Thymus (tissue), 11 donors: ENCODE measurements at regions not wholly inside any gene's neighbourhood (a gene's known extent, or its start where the extent isn't known, plus 50 kb on each side); places are given as distances from the start of the nearest gene placed in this dataset.

Source experiments
- DNase-seq, 9 donors: peaks; one replicate each; pipeline ENCODE4 v3.0.0-alpha.2; 2013; ENCODE audit warnings: low spot score in 9 of 9, low read depth in 6 of 9, missing footprints in 1 of 9
- H3K27ac ChIP-seq, 2 donors: one replicate each; pipeline ENCODE4 v1.5.1; 2013; ENCODE audit warnings: control low read depth in 1 of 2, low read depth in 1 of 2, low read length in 1 of 2, mild to moderate bottlenecking in 1 of 2, moderate library complexity in 1 of 2
- H3K27me3 ChIP-seq, 2 donors: one replicate each; pipeline ENCODE4 v1.5.1; 2013; ENCODE audit warnings: low read length in 1 of 2; ENCODE audit not compliant: control insufficient read depth in 2 of 2, insufficient read depth in 1 of 2
- H3K36me3 ChIP-seq, 2 donors: one replicate each; pipeline ENCODE4 v1.5.1; 2013; ENCODE audit warnings: low read length in 1 of 2, mild to moderate bottlenecking in 1 of 2, moderate library complexity in 1 of 2; ENCODE audit not compliant: control insufficient read depth in 2 of 2, insufficient read depth in 2 of 2
- H3K4me1 ChIP-seq, 2 donors: one replicate each; pipeline ENCODE4 v1.5.1; 2013; ENCODE audit warnings: low read length in 2 of 2; ENCODE audit not compliant: control insufficient read depth in 2 of 2, insufficient read depth in 2 of 2
- H3K4me3 ChIP-seq, 2 donors: one replicate each; pipeline ENCODE4 v1.5.1; 2013; ENCODE audit warnings: low read length in 2 of 2, control low read depth in 1 of 2, mild to moderate bottlenecking in 1 of 2
- H3K9me3 ChIP-seq, 2 donors: one replicate each; pipeline ENCODE4 v1.5.1; 2013; ENCODE audit warnings: low read length in 1 of 2, mild to moderate bottlenecking in 1 of 2; ENCODE audit not compliant: control insufficient read depth in 2 of 2, insufficient read depth in 1 of 2
- WGBS: extraction: QIAGEN DNeasy Blood & Tissue Kit; methylation state at CpG from one replicate; pipeline ENCODE4 v1.1.7; 2013; 5-methylcytosine and 5-hydroxymethylcytosine counted together
- donor health status: healthy.

- H3K9me3 ChIP-seq, result no peaks in the 10 kb centered on the region
- 83% methylated on average over 2 of the region's 2 CpGs for WGBS
- no peaks in the 10 kb centered on the region for H3K36me3 ChIP-seq
- H3K4me1 ChIP-seq, result no peaks in the 10 kb centered on the region
- H3K27ac ChIP-seq, result no peak overlapping the region
- no peak overlapping the region for H3K4me3 ChIP-seq
- no peak for DNase-seq
- H3K27me3 ChIP-seq, result no peaks in the 10 kb centered on the region
Measured at GRCh38 chr2:13143451-13143850, 426.7 kb downstream of the TRIB2 start.

- Histone ChIP-seq H3K4me1 (no peaks in the 10 kb centered on the region), H3K4me3 (no peak overlapping the region), H3K9me3 (no peaks in the 10 kb centered on the region), H3K27ac (no peak overlapping the region), H3K36me3 (no peaks in the 10 kb centered on the region), H3K27me3 (no peaks in the 10 kb centered on the region)
- 63% methylated on average over 2 of the region's 2 CpGs for WGBS
- no peak for DNase-seq
Measured at GRCh38 chr2:13156916-13157315, 440.2 kb downstream of the TRIB2 start.

GRCh38 chr2:13158466-13158865 lies 441.7 kb downstream of the TRIB2 start:
- no peak for DNase-seq
- H3K9me3 ChIP-seq, result no peaks in the 10 kb centered on the region
- 75% methylated on average over 3 of the region's 3 CpGs for WGBS
- no peaks in the 10 kb centered on the region for H3K27me3 ChIP-seq
- H3K4me1 ChIP-seq, result no peaks in the 10 kb centered on the region
- H3K4me3 ChIP-seq, result no peak overlapping the region
- no peaks in the 10 kb centered on the region for H3K36me3 ChIP-seq
- no peak overlapping the region for H3K27ac ChIP-seq

- DNase-seq, result no peak
- Histone ChIP-seq H3K27me3 (no peaks in the 10 kb centered on the region), H3K36me3 (no peaks in the 10 kb centered on the region), H3K27ac (no peak overlapping the region), H3K4me3 (no peak overlapping the region), H3K4me1 (no peaks in the 10 kb centered on the region), H3K9me3 (no peaks in the 10 kb centered on the region)
- 100% methylated on average over 1 of the region's 1 CpG for WGBS
Measured at GRCh38 chr2:13180729-13181128, 464.0 kb downstream of the TRIB2 start.

- H3K27me3 ChIP-seq, result no peaks in the 10 kb centered on the region
- H3K4me1 ChIP-seq, result no peaks in the 10 kb centered on the region
- H3K27ac ChIP-seq, result no peak overlapping the region
- H3K4me3 ChIP-seq, result no peak overlapping the region
- peak in 2 of 9 donors; percentile 2 to 4 for DNase-seq
- no peaks in the 10 kb centered on the region for H3K9me3 ChIP-seq
- WGBS, result 71% methylated on average over 4 of the region's 4 CpGs
- no peaks in the 10 kb centered on the region for H3K36me3 ChIP-seq
Measured at GRCh38 chr2:13193075-13193474, 476.3 kb downstream of the TRIB2 start.

- H3K4me1 ChIP-seq, result no peaks in the 10 kb centered on the region
- 6% methylated on average over 1 of the region's 1 CpG for WGBS
- H3K27ac ChIP-seq, result no peak overlapping the region
- H3K27me3 ChIP-seq, result no peaks in the 10 kb centered on the region
- DNase-seq, result peak in 2 of 9 donors; percentile 2 to 9
- no peak overlapping the region for H3K4me3 ChIP-seq
- H3K36me3 ChIP-seq, result no peaks in the 10 kb centered on the region
- no peaks in the 10 kb centered on the region for H3K9me3 ChIP-seq
Measured at GRCh38 chr2:13193900-13194299, 477.2 kb downstream of the TRIB2 start.

GRCh38 chr2:13195270-13195669 lies 478.5 kb downstream of the TRIB2 start:
- H3K36me3 ChIP-seq, result no peaks in the 10 kb centered on the region
- H3K4me3 ChIP-seq, result no peak overlapping the region
- WGBS, result 92% methylated on average over 1 of the region's 1 CpG
- no peaks in the 10 kb centered on the region for H3K27me3 ChIP-seq
- no peaks in the 10 kb centered on the region for H3K4me1 ChIP-seq
- no peak for DNase-seq
- H3K9me3 ChIP-seq, result no peaks in the 10 kb centered on the region
- H3K27ac ChIP-seq, result no peak overlapping the region

GRCh38 chr2:13197248-13197647 lies 480.5 kb downstream of the TRIB2 start:
- Histone ChIP-seq H3K4me1 (no peaks in the 10 kb centered on the region), H3K36me3 (no peaks in the 10 kb centered on the region), H3K4me3 (no peak overlapping the region), H3K27ac (no peak overlapping the region), H3K27me3 (no peaks in the 10 kb centered on the region), H3K9me3 (no peaks in the 10 kb centered on the region)
- DNase-seq, result no peak
- WGBS, result 86% methylated on average over 1 of the region's 1 CpG

GRCh38 chr2:13201924-13202323 lies 485.2 kb downstream of the TRIB2 start:
- no peak for DNase-seq
- Histone ChIP-seq H3K4me3 (no peak overlapping the region), H3K27ac (no peak overlapping the region), H3K4me1 (no peaks in the 10 kb centered on the region), H3K9me3 (peaks cover 0 to 2% of the 10 kb centered on the region in 2 donors), H3K27me3 (no peaks in the 10 kb centered on the region), H3K36me3 (no peaks in the 10 kb centered on the region)
- WGBS, result 83% methylated on average over 2 of the region's 2 CpGs

GRCh38 chr2:13212115-13212514 lies 495.4 kb downstream of the TRIB2 start:
- no peaks in the 10 kb centered on the region for H3K9me3 ChIP-seq
- H3K27me3 ChIP-seq, result no peaks in the 10 kb centered on the region
- no peak overlapping the region for H3K4me3 ChIP-seq
- no peak overlapping the region for H3K27ac ChIP-seq
- H3K36me3 ChIP-seq, result no peaks in the 10 kb centered on the region
- no peak for DNase-seq
- H3K4me1 ChIP-seq, result no peaks in the 10 kb centered on the region
